ENCODE measurements at regions not wholly inside any gene's neighbourhood (a gene's known extent, or its start where the extent isn't known, plus 50 kb on each side); places are given as distances from the start of the nearest gene placed in this dataset.

GRCh38 chr12:59059088-59059935, 139.0 kb upstream of the LRIG3 start:
- TF ChIP-seq CTCF (IDR thresholded peaks at IDR 0.05; ENCODE audit: low read length) (no peak), EZH2 (IDR thresholded peaks at IDR 0.05; ENCODE audit: borderline replicate concordance, low read length) (no peak)

All from OCI-LY1 (cell line).